Type B pancreatic cell (in vitro differentiated cells): ENCODE measurements at regions not wholly inside any gene's neighbourhood (a gene's known extent, or its start where the extent isn't known, plus 50 kb on each side); places are given as distances from the start of the nearest gene placed in this dataset.

ENCODE experiments used
- DNase-seq: peaks from one replicate; pipeline ENCODE4 v3.0.0; 2021; ENCODE audit warnings: mixed read lengths; ENCODE audit not compliant: unreplicated experiment; ENCODE audit errors: extremely low spot score
- H3K27ac Mint-ChIP-seq: 2 replicates; pipeline ENCODE4 v1.8.0; 2021; ENCODE audit warnings: mild to moderate bottlenecking, mixed read lengths
- H3K27me3 Mint-ChIP-seq: 2 replicates; pipeline ENCODE4 v1.8.0; 2021; ENCODE audit warnings: mixed read lengths
- H3K36me3 Mint-ChIP-seq: 2 replicates; pipeline ENCODE4 v1.8.0; 2021; ENCODE audit warnings: mixed read lengths
- H3K4me1 Mint-ChIP-seq: one replicate; pipeline ENCODE4 v1.8.0; 2021; ENCODE audit warnings: mixed read lengths; ENCODE audit not compliant: unreplicated experiment
- H3K4me3 Mint-ChIP-seq: 2 replicates; pipeline ENCODE4 v1.8.0; 2021; ENCODE audit warnings: mild to moderate bottlenecking, mixed read lengths
- H3K9me3 Mint-ChIP-seq: 2 replicates; pipeline ENCODE4 v1.8.0; 2021; ENCODE audit warnings: mixed read lengths
- TF ChIP-seq, protein P1 (sequence below): fragments of 200-600 bp; sonication (generic); conservative IDR thresholded peaks from 2 replicates; pipeline ENCODE4 v1.5.0; 2021; ENCODE audit warnings: antibody characterized with exemption, mild to moderate bottlenecking

DNA sequence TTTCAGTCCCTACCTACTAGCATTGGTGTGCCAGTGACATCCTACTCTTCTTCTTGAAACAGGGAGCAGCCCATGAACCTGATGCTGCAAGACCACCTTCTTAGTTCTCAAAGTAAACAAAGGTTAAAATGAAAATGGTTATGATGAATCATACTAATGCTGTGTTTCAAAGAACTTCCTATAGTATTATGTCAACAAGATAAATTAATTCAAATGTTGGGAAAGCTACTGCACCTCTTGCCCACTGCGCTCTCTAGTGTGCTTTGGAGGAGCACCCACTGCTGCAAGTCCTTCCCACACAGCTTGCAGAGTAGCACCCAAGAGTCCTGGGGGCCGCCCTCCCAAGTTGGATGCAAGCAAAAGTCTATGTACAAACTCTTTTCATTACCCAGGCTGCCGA lies 81.1 kb downstream of the CD200R1L start:
- Mint-ChIP-seq H3K27me3 (no peaks in the 10 kb centered on the region), H3K27ac (no peak overlapping the region), H3K4me1 (no peaks in the 10 kb centered on the region), H3K36me3 (no peaks in the 10 kb centered on the region), H3K9me3 (peaks cover 5% of the 10 kb centered on the region), H3K4me3 (no peak overlapping the region)
- DNase-seq = no peak
- TF ChIP-seq, protein P1, sequence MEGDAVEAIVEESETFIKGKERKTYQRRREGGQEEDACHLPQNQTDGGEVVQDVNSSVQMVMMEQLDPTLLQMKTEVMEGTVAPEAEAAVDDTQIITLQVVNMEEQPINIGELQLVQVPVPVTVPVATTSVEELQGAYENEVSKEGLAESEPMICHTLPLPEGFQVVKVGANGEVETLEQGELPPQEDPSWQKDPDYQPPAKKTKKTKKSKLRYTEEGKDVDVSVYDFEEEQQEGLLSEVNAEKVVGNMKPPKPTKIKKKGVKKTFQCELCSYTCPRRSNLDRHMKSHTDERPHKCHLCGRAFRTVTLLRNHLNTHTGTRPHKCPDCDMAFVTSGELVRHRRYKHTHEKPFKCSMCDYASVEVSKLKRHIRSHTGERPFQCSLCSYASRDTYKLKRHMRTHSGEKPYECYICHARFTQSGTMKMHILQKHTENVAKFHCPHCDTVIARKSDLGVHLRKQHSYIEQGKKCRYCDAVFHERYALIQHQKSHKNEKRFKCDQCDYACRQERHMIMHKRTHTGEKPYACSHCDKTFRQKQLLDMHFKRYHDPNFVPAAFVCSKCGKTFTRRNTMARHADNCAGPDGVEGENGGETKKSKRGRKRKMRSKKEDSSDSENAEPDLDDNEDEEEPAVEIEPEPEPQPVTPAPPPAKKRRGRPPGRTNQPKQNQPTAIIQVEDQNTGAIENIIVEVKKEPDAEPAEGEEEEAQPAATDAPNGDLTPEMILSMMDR = no peak

DNA sequence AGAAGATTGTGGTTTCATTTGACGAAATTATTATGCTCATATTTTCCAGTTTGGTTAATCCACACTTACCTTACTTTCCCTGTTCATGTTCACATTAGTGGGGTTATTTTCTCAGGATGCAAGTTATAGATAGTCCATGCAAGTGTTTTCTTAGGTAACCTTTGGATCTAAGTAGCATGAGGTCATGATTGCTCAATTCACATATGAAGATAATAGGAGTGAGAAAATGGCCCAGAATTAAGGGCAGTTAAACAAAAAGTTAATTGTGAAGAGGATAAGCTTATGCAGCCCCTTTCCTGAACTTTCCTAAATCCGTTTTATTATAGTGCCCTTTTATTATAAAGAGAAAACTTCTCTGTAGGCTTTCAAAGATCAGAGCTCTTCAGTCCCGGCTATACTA lies 83.4 kb downstream of the CD200R1L start:
- no peak overlapping the region for H3K4me3 Mint-ChIP-seq
- DNase-seq = no peak

DNA sequence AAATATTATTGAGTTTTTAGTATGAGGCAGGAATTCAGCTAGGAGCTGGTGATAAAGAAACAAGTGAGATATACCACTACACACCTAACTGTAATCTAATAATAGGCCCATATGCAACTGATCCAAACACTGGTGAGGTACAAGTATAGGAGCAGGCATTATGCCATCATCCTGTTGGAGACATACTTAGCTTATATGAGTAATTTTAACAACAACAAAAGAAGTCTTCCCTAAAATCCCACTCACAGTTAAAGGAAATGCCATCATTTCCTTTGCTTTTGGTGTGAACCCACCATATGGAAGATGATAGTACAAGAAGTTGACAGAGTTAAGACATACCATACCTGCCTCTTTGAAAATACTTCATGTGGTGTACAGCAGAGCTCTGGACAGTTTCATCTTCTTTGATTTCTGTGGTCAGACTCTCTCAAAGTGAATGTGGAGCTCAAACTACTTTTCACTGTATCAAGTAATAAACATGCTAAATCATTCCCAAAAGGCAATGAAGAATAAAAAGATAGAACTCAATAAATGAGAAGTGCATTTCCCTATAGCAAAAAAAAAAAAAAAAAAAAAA lies 85.5 kb downstream of the CD200R1L start:
- Mint-ChIP-seq H3K4me1 (no peaks in the 10 kb centered on the region), H3K4me3 (no peak overlapping the region), H3K36me3 (no peaks in the 10 kb centered on the region), H3K27ac (no peak overlapping the region), H3K27me3 (no peaks in the 10 kb centered on the region), H3K9me3 (peaks cover 5% of the 10 kb centered on the region)
- no peak for DNase-seq
- TF ChIP-seq, protein P1 = no peak

More for the DNA sequence above, 83.4 kb downstream of the CD200R1L start:
- TF ChIP-seq, protein P1 = no peak
- Mint-ChIP-seq H3K9me3 (peaks cover 5% of the 10 kb centered on the region), H3K4me1 (no peaks in the 10 kb centered on the region), H3K27ac (no peak overlapping the region), H3K36me3 (no peaks in the 10 kb centered on the region), H3K27me3 (no peaks in the 10 kb centered on the region)

DNA sequence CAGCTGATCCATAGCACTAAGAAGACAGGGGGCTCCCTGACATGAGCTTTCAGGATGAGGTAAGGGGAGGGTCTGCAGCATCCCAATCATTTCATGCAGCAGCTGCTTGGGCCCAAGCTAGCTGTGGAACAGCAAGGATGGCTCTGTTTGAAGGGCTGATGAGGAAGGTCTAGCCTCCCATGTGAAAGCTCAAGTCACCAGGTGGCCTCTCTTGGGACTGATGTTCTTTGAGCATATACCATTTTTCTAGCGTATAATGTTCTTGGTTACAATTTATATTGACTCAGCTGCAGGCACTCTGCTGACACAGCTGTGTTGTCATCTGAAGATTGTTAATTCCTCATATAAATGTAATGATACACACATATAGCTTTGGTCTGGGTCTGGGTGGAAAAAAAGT lies 87.0 kb downstream of the CD200R1L start:
- H3K9me3 Mint-ChIP-seq = no peaks in the 10 kb centered on the region
- TF ChIP-seq, protein P1 = no peak
- H3K27ac Mint-ChIP-seq = no peak overlapping the region
- H3K36me3 Mint-ChIP-seq = no peaks in the 10 kb centered on the region
- H3K4me1 Mint-ChIP-seq = no peaks in the 10 kb centered on the region
- H3K4me3 Mint-ChIP-seq = no peak overlapping the region
- DNase-seq = no peak
- H3K27me3 Mint-ChIP-seq = no peaks in the 10 kb centered on the region

DNA sequence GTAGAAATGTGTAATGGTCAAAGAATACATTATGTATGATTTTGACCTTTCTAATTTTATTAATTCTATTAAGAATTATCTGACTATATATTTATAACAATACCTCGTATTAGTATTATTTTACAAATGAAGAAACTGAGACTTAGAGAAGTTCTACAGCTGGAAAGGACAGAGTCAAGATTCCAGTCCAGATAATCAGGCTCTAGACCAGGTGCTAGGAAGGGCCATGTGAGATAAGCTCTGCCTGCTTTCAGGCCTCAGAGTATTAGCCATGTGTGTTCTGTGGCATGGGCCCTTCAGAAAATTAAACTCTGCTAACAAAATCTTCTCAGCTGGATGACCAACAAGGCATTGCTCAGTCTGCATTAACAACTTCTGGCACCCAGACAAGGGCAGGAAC lies 87.5 kb downstream of the CD200R1L start:
- no peaks in the 10 kb centered on the region for H3K27me3 Mint-ChIP-seq
- no peak overlapping the region for H3K27ac Mint-ChIP-seq
- no peak for DNase-seq
- no peaks in the 10 kb centered on the region for H3K9me3 Mint-ChIP-seq
- no peak overlapping the region for H3K4me3 Mint-ChIP-seq
- no peaks in the 10 kb centered on the region for H3K36me3 Mint-ChIP-seq
- TF ChIP-seq, protein P1 = no peak
- no peaks in the 10 kb centered on the region for H3K4me1 Mint-ChIP-seq

DNA sequence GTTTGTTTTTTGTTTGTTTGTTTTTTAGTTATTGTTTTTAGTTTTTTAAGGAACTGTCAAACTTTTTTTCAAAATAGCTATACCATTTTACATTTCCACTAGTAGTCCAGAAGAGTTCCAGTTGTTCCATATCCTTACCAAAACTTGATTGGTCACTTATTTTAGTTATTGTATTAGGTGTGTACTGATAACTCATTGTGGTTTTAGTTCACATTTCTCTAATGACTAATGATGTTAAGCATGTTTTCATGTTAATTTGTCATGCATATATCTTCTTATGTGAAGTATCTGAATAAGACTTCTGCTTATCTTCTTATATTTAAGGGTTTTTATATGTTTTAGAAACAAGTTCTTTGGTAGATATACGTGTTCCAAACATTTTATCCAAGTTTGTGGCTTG lies 89.5 kb downstream of the CD200R1L start:
- Mint-ChIP-seq H3K4me1 (no peaks in the 10 kb centered on the region), H3K27ac (no peak overlapping the region), H3K27me3 (no peaks in the 10 kb centered on the region), H3K9me3 (no peaks in the 10 kb centered on the region), H3K36me3 (no peaks in the 10 kb centered on the region), H3K4me3 (no peak overlapping the region)
- no peak for DNase-seq
- TF ChIP-seq, protein P1 = no peak
